LoVo (cell line): ENCODE measurements at regions not wholly inside any gene's neighbourhood (a gene's known extent, or its start where the extent isn't known, plus 50 kb on each side); places are given as distances from the start of the nearest gene placed in this dataset.

Experiments
- DNase-seq: peaks from one replicate; pipeline ENCODE4 v3.0.0-alpha.2; 2016; ENCODE audit warnings: low spot score

DNA sequence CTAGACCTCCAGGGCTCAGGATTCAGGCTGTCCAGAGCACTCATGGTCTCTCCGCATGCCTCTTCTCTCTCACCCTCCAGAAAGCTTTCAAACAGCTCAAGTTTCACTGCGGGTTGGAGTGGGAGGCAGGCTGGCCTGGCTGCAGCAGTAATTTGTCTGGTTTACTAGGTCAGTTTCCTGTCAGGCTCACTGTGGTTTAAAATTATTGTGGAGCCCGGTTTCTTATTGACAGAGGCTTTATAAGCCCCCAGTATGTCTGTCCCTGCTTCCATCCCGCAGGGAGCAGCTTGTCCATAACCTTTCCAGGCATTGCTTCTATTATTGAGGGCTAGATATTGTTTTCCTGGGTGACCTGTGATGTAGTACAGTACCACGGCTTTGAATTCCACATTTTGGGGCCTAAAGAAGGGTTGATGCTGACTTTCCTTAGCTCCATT is 235.3 kb upstream of the SORL1-AS1 start:
- no peak for DNase-seq

DNA sequence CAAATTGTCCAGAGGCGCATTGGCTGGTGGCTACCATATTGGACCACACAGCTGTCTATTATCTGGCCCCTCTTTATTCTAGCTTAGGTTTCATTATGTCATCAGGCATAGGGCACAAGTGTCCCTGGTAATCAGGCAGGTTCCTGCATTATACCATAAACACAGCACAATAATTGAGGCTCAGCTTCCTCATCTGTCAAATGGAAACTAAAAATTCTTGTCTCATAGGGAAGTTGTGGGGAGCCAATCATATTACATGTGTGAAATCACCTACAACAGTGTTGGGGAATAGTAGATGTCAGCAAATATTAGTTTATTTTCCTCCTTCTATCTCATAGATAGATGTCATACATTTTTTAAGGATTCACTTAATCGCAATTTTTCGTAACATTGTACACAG is 231.0 kb upstream of the SORL1-AS1 start:
- no peak for DNase-seq
